Gastrocnemius medialis (tissue), 4 donors: ENCODE measurements at regions not wholly inside any gene's neighbourhood (a gene's known extent, or its start where the extent isn't known, plus 50 kb on each side); places are given as distances from the start of the nearest gene placed in this dataset.

ENCODE experiments used
- ATAC-seq, 2 donors: fragments of 150-250 bp; one replicate each; pipeline ENCODE4 v1.9.1; 2016
- DNase-seq, 2 donors: peaks; one replicate each; pipeline ENCODE4 v3.0.0-alpha.2; 2019
- H3K27ac ChIP-seq, 4 donors: fragments of 200-600 bp; sonication (generic); 1 replicate in 1 of 4; 2 replicates in 3 of 4; pipeline ENCODE4 v1.5.1; 2016 to 2018; ENCODE audit warnings: mild to moderate bottlenecking in 2 of 4, moderate library complexity in 1 of 4
- H3K27me3 ChIP-seq, 3 donors: fragments of 200-600 bp; sonication (generic) in 2 of 3; 1 replicate in 1 of 3; 2 replicates in 2 of 3; pipeline versions ENCODE4 v1.5.1 to v1.6.0; 2016 to 2019; ENCODE audit warnings: mild to moderate bottlenecking in 1 of 3, moderate library complexity in 1 of 3
- H3K36me3 ChIP-seq, 2 donors: fragments of 200-600 bp; sonication (generic) in 1 of 2; one replicate each; pipeline ENCODE4 v1.5.1; 2017 to 2018
- H3K4me1 ChIP-seq, 2 donors: fragments of 200-600 bp; sonication (generic) in 1 of 2; one replicate each; pipeline ENCODE4 v1.5.1; 2016 to 2017; ENCODE audit warnings: mild to moderate bottlenecking in 2 of 2
- H3K4me3 ChIP-seq, 4 donors: fragments of 200-600 bp; sonication (generic) in 3 of 4; 1 replicate in 1 of 4; 2 replicates in 3 of 4; pipeline ENCODE4 v1.5.1; 2016 to 2019; ENCODE audit warnings: mild to moderate bottlenecking in 2 of 4
- H3K9me3 ChIP-seq, 3 donors: fragments of 200-600 bp; sonication (generic) in 2 of 3; 1 replicate in 1 of 3; 2 replicates in 2 of 3; pipeline ENCODE4 v1.5.1; 2016 to 2019
- POLR2A ChIP-seq, 2 donors: fragments of 450-650 bp; IDR thresholded peaks; one replicate each; pipeline ENCODE4 v1.6.1; 2017; ENCODE audit warnings: antibody characterized with exemption in 2 of 2, mild to moderate bottlenecking in 2 of 2, moderate library complexity in 2 of 2
- in situ Hi-C, 4 donors: fragments of 200-750 bp; cut with MboI; loops; one replicate each; pipeline versions ENCODE4 v1.15.0 to v1.8.0; 2017; ENCODE audit warnings: low sequenced_read_pairs in 4 of 4
- intact Hi-C: fragments of 100-400 bp; cut with DNase I; formaldehyde crosslinking; loops from one replicate; pipeline ENCODE4 v1.15.1; 2023; ENCODE audit warnings: low total_unique reads
- TF ChIP-seq, protein P1 (sequence below), 5 experiments: fragments of 450-650 bp in 3 of 5; fragments of 200-600 bp in 2 of 5; sonication (generic) in 2 of 5; IDR thresholded peaks in 4 of 5; conservative IDR thresholded peaks in 1 of 5; 1 replicate in 4 of 5; 2 replicates in 1 of 5; pipeline ENCODE4 v1.5.1; 2016 to 2019; ENCODE audit warnings: antibody characterized with exemption in 5 of 5, mild to moderate bottlenecking in 3 of 5, moderate library complexity in 3 of 5

DNA sequence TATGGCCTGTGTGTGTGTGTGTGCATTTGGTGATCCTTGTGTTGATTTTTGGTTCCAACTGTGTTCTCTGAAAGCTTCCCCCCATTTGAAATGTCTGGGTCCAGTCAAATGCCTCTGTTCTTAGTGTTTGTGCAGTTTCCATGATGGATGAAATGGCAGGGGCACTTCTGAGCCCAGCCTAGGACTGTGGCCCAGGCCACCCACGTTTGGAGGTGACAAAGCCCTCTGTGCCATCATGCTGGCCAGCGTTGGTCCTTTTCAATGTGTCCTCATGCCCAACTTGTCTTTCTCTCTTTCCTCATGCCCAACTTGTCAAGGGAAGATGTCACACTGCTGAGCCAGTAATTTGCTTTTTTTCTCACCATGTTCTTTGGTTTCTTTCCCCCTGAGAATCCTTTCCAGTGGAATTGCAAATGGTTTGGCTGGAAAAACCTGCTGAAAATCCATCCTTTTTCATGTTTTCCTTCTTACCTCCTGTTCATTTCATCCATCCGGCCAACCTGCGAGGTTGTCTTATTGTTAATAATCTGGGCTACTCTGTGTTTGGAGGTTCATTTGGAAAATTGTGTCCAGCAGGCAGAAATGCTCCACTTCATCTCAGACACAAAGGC, 113.7 kb upstream of the NAV2 start:
- H3K36me3 ChIP-seq, result no peaks in the 10 kb centered on the region
- in situ Hi-C loops (no loop called here), intact Hi-C loops (no loop called here)
- no peaks in the 10 kb centered on the region for H3K27me3 ChIP-seq
- no peak overlapping the region for H3K27ac ChIP-seq
- DNase-seq (no peak), ATAC-seq (no peak)
- TF ChIP-seq, protein P1, sequence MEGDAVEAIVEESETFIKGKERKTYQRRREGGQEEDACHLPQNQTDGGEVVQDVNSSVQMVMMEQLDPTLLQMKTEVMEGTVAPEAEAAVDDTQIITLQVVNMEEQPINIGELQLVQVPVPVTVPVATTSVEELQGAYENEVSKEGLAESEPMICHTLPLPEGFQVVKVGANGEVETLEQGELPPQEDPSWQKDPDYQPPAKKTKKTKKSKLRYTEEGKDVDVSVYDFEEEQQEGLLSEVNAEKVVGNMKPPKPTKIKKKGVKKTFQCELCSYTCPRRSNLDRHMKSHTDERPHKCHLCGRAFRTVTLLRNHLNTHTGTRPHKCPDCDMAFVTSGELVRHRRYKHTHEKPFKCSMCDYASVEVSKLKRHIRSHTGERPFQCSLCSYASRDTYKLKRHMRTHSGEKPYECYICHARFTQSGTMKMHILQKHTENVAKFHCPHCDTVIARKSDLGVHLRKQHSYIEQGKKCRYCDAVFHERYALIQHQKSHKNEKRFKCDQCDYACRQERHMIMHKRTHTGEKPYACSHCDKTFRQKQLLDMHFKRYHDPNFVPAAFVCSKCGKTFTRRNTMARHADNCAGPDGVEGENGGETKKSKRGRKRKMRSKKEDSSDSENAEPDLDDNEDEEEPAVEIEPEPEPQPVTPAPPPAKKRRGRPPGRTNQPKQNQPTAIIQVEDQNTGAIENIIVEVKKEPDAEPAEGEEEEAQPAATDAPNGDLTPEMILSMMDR (IDR thresholded peaks at IDR 0.05 in 4 of 5, conservative IDR thresholded peaks at IDR 0.05 in 1 of 5), result no peak
- no peak for TF ChIP-seq POLR2A (IDR thresholded peaks at IDR 0.05)
- H3K4me1 ChIP-seq, result no peaks in the 10 kb centered on the region
- H3K9me3 ChIP-seq, result no peaks in the 10 kb centered on the region
- no peak overlapping the region for H3K4me3 ChIP-seq

DNA sequence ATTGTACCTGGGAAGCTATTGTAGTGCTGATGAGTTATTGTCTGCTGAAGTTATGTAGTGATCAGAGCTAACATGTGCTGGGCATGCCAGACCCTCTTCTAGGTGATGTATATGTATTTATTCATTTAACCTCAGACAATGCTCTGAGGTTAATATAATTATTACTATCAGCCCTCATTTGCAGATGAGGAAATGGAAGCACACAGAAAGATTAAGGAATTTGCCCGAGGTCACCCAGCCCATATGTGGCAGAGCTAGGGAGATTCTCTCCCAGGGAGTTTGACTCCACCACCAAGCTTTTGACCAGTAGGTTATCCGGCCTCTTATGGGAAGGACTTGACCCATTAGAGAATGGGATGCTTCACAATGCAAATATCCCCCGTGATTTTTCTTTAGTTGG, 114.2 kb upstream of the NAV2 start:
- intact Hi-C loops, result no loop called here
- in situ Hi-C loops, result no loop called here
- no peaks in the 10 kb centered on the region for H3K36me3 ChIP-seq
- H3K4me1 ChIP-seq, result no peaks in the 10 kb centered on the region
- H3K9me3 ChIP-seq, result no peaks in the 10 kb centered on the region
- no peaks in the 10 kb centered on the region for H3K27me3 ChIP-seq
- no peak for DNase-seq
- no peak overlapping the region for H3K4me3 ChIP-seq
- TF ChIP-seq, protein P1 (IDR thresholded peaks at IDR 0.05 in 4 of 5, conservative IDR thresholded peaks at IDR 0.05 in 1 of 5), result no peak
- TF ChIP-seq POLR2A (IDR thresholded peaks at IDR 0.05), result no peak
- no peak for ATAC-seq
- no peak overlapping the region for H3K27ac ChIP-seq

DNA sequence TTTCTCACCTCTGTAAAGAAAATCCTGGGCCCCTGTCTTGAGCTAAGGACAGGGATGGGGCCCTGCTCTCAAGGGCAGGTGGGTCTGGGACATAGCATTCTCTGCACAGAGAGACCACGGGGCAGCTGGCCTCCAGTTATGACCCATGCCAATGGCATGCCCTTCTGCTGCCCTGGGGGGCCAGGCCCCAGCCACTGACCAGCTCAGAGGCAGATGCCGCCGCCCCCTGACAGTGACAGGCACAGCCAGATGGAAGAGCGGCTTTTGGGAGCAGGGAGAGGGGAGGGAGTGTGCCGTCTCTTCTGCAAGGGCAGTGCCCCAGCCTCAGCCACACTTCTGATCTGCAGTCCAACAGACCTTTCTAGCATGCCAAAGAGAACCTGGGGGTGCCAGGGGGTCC, 114.8 kb upstream of the NAV2 start:
- TF ChIP-seq POLR2A (IDR thresholded peaks at IDR 0.05), result peak in 1 of 2 donors; percentile 12
- TF ChIP-seq, protein P1 (IDR thresholded peaks at IDR 0.05 in 4 of 5, conservative IDR thresholded peaks at IDR 0.05 in 1 of 5), result no peak
- Histone ChIP-seq H3K36me3 (no peaks in the 10 kb centered on the region), H3K4me1 (no peaks in the 10 kb centered on the region), H3K4me3 (no peak overlapping the region), H3K9me3 (no peaks in the 10 kb centered on the region), H3K27ac (no peak overlapping the region), H3K27me3 (no peaks in the 10 kb centered on the region)
- DNase-seq, result no peak
- intact Hi-C loops, result no loop called here
- in situ Hi-C loops, result no loop called here
- ATAC-seq, result no peak

DNA sequence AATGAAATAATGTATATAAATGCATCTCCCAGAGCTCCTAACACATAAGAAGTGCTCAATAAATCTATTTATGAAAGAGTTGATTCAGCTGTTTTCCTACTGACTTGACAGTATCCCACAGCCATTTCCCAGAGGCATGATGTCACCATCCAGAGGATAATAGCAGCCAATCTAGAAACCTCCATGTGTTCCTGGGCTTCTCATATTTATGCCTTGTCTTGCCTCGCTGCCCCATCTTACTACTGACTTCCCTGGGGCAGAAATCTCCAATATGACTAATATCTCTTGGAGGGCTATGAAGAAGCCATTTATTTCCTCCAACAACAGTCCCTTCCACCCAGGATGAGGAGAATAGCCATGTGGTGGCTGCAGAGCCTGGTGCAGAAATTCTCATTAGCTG, 115.4 kb upstream of the NAV2 start:
- DNase-seq, result no peak
- H3K27ac ChIP-seq, result no peak overlapping the region
- intact Hi-C loops (no loop called here), in situ Hi-C loops (no loop called here)
- no peaks in the 10 kb centered on the region for H3K4me1 ChIP-seq
- H3K27me3 ChIP-seq, result no peaks in the 10 kb centered on the region
- no peaks in the 10 kb centered on the region for H3K9me3 ChIP-seq
- no peak for ATAC-seq
- H3K4me3 ChIP-seq, result no peak overlapping the region
- H3K36me3 ChIP-seq, result no peaks in the 10 kb centered on the region
- TF ChIP-seq, protein P1 (IDR thresholded peaks at IDR 0.05 in 4 of 5, conservative IDR thresholded peaks at IDR 0.05 in 1 of 5), result no peak
- TF ChIP-seq POLR2A (IDR thresholded peaks at IDR 0.05), result no peak
